ENCODE measurements at regions not wholly inside any gene's neighbourhood (a gene's known extent, or its start where the extent isn't known, plus 50 kb on each side); places are given as distances from the start of the nearest gene placed in this dataset.

DNA sequence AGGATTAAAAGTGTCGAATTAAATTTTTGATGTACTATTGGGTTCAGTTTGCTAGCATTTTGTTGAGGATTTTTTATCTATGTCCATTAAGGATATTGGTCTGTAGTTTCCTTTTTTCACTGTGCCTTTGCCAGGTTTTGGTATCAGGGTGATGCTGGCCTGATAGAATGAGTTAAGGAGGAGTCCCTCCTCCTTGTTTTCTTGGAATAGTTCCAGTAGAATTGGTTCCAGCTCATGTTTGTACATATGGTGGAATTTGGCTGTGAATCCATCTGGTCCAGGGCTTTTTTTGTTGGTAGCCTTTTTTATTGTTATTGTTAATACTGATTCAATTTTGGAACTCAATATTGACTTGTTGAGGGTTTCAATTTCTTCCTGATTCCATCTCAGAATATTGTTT lies 141.8 kb downstream of the SIM1 start:
- no peak for DNase-seq (ENCODE audit: low read depth)
- TF ChIP-seq, protein P1, sequence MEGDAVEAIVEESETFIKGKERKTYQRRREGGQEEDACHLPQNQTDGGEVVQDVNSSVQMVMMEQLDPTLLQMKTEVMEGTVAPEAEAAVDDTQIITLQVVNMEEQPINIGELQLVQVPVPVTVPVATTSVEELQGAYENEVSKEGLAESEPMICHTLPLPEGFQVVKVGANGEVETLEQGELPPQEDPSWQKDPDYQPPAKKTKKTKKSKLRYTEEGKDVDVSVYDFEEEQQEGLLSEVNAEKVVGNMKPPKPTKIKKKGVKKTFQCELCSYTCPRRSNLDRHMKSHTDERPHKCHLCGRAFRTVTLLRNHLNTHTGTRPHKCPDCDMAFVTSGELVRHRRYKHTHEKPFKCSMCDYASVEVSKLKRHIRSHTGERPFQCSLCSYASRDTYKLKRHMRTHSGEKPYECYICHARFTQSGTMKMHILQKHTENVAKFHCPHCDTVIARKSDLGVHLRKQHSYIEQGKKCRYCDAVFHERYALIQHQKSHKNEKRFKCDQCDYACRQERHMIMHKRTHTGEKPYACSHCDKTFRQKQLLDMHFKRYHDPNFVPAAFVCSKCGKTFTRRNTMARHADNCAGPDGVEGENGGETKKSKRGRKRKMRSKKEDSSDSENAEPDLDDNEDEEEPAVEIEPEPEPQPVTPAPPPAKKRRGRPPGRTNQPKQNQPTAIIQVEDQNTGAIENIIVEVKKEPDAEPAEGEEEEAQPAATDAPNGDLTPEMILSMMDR (conservative IDR thresholded peaks at IDR 0.05; ENCODE audit: low read depth, low read length), result no peak

DNA sequence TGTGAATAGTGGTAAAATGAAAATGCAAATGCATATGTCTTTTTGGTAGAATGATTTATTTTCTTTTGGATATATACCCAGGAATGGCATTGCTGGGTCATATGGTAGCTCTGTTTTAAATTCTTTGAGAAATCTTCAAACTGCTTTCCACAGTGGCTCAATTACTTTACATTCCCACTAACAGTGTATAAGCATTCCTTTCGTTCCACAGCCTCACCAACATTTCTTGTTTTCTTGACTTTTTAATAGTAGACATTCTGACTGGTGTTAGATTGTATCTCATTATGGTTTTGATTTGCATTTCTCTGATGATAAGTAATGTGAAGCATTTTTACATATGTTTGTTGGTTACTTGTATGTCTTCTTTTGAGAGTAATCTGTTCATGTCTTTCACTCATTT lies 144.0 kb downstream of the SIM1 start:
- no peak overlapping the region for H3K4me3 ChIP-seq (ENCODE audit: low read depth, low read length)
- DNase-seq (ENCODE audit: low read depth), result no peak
- TF ChIP-seq, protein P1 (conservative IDR thresholded peaks at IDR 0.05; ENCODE audit: low read depth, low read length), result no peak

More for the DNA sequence above, 141.8 kb downstream of the SIM1 start:
- no peak overlapping the region for H3K4me3 ChIP-seq (ENCODE audit: low read depth, low read length)

DNA sequence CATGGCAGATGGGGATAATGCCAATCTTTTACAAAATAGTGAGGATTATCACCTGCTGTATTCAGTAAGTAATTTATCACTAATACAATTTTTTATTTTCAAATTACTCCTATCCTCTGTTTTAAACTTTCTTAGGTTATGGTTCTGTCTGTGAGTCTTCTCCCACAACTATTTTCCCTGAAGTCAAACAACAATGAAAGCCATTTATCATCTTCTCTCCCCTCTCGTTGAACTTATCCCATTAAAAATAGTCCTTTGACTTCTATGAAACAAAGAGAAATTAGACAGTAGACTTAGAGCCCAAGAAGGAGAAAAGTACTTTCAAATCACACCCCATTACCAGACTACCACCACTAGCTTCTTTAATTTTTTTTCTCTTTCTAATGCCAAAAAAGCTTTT lies 147.7 kb downstream of the SIM1 start:
- H3K4me3 ChIP-seq (ENCODE audit: low read depth, low read length), result no peak overlapping the region
- no peak for DNase-seq (ENCODE audit: low read depth)
- TF ChIP-seq, protein P1 (conservative IDR thresholded peaks at IDR 0.05; ENCODE audit: low read depth, low read length), result no peak

DNA sequence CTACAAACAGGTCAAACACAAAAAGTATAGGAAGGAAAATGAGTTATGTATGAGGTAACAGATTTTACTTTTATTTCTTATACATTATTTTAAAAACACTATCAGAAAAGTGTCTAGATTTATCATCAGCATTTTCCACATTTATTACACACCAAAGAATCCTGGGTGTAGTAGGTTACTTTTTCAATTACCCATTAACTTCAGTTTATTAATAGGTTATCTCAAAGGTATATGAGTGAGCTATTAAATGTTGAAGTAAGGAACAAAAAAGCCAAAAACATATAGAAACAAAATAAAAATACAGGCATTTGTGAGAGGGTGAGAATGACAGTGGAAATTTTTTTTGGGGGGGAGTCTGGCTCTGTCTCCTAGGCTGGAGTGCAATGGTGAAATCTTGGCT lies 150.5 kb downstream of the SIM1 start:
- DNase-seq (ENCODE audit: low read depth), result no peak
- no peak overlapping the region for H3K4me3 ChIP-seq (ENCODE audit: low read depth, low read length)
- TF ChIP-seq, protein P1 (conservative IDR thresholded peaks at IDR 0.05; ENCODE audit: low read depth, low read length), result no peak

DNA sequence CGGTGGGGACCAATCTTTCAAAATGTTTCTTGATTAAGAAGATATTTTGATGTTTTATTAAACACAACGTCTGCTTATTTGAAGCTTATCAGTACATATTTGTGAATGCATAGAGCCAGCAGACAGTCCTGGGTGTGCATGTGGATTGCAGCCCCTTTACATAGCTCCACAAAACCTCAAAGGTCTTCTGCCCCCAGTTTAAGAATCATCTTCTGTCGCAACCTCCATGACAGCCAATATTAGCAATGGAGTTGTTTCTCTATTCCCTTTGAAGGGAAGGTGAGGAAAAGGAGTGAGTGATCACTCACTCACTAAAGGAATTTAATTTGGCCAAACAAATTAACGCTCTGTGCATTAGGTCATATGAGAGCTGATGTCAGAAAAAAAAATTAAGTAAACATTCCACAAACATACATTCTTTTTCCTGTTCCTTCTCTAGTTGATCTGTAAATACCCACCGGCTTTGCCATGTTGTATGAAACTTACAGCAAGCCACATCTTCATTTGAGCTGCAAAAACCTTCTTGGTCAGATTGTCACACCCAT lies 152.9 kb downstream of the SIM1 start:
- peak; percentile 45 for DNase-seq (ENCODE audit: low read depth)
- no peak overlapping the region for H3K4me3 ChIP-seq (ENCODE audit: low read depth, low read length)
- TF ChIP-seq, protein P1 (conservative IDR thresholded peaks at IDR 0.05; ENCODE audit: low read depth, low read length), result no peak

DNA sequence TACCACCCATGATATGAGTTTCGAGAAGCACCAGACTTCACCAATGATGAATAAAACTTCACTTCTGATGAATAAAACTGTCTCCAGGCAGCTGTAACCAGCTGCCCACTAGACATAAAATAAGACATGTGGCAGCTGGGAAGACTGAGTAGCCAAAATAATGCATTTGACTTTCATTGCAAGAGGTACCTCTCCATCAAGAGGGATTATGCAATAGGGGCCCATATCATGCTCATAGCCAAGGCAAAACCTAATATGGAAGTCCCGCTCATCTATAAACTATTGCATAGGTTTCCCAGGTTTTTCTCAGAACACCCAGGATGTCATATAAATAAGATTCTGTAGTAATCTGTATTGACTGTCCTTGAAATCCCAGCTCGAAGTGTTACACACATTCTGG lies 155.5 kb downstream of the SIM1 start:
- no peak for DNase-seq (ENCODE audit: low read depth)
- TF ChIP-seq, protein P1 (conservative IDR thresholded peaks at IDR 0.05; ENCODE audit: low read depth, low read length), result no peak
- no peak overlapping the region for H3K4me3 ChIP-seq (ENCODE audit: low read depth, low read length)

DNA sequence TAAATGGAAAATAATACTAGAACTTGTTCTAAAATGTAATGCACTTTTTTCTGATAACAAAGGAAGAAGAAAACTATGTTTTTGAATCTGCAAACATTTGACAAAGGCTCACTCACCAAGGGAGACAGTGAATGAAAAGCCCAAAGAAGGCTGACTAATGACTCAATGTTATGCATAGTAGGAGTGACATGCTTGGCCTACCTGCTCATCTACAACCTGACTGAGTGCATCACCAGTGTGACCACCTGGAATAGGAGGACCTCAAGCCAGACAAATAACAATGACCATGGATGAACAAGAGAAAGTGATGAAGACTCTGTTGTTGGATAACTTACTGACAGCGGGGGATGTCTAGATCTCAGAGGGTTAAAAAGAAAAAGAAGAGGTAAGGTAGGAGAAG lies 157.2 kb downstream of the SIM1 start:
- TF ChIP-seq, protein P1 (conservative IDR thresholded peaks at IDR 0.05; ENCODE audit: low read depth, low read length), result no peak
- H3K4me3 ChIP-seq (ENCODE audit: low read depth, low read length), result no peak overlapping the region
- no peak for DNase-seq (ENCODE audit: low read depth)

All from choroid plexus epithelial cell (primary cell).